ENCODE measurements at regions not wholly inside any gene's neighbourhood (a gene's known extent, or its start where the extent isn't known, plus 50 kb on each side); places are given as distances from the start of the nearest gene placed in this dataset.
"Not testable (repeated sequence)": the region's sequence is repeated elsewhere in the genome, so short reads cannot be mapped to it uniquely, and the experiment has no call there.

GRCh38 chr5:87211676-87212075 lies 56.0 kb upstream of the RASA1 start:
- no peak overlapping the region for H3K27ac ChIP-seq (ENCODE audit: control insufficient read depth, insufficient read depth, low read length)

DNA sequence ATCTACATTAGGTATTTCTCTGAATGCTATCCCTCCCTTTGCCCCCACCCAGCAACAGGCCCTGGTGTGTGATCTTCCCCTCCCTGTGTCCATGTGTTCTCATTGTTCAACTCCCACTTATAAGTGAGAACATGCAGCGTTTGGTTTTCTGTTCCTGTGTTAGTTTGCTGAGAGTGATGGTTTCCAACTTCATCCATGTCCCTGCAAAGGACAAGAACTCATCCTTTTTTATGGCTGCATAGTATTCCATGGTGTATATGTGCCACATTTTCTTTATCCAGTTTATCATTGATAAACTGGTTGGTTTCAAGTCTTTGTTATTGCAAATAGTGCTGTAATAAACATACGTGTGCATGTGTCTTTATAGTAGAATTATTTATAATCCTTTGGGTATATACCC lies 55.5 kb upstream of the RASA1 start:
- H2AFZ ChIP-seq (ENCODE audit: control insufficient read depth, low read length); H3K9ac ChIP-seq (ENCODE audit: control insufficient read depth, extremely low read depth, insufficient read depth, low read length); H3K4me2 ChIP-seq (ENCODE audit: control insufficient read depth, extremely low read depth, insufficient read depth, low read depth, low read length); H3K79me2 ChIP-seq (ENCODE audit: control insufficient read depth, insufficient read depth, low read length); H3K9me3 ChIP-seq (ENCODE audit: control insufficient read depth, low read depth, low read length); H3K27me3 ChIP-seq (ENCODE audit: control insufficient read depth, extremely low read depth, insufficient read depth, low read length); H3K36me3 ChIP-seq (ENCODE audit: control insufficient read depth in 2 of 2, extremely low read depth in 1 of 2, insufficient read depth in 2 of 2, low read length in 2 of 2); H3K9me1 ChIP-seq (ENCODE audit: control insufficient read depth, extremely low read depth, insufficient read depth, low read length); FAIRE-seq; H3K27ac ChIP-seq (ENCODE audit: control insufficient read depth, insufficient read depth, low read length); DNase-seq (ENCODE audit: low read depth, low spot score); dilution Hi-C loops (cut with MboI; ENCODE audit: extremely low pct_ligation_motif_present, low sequenced_read_pairs); H3K4me3 ChIP-seq (ENCODE audit: control insufficient read depth in 2 of 3, extremely low read depth in 1 of 3, insufficient read depth in 2 of 3, low read depth in 1 of 3, low read length in 3 of 3); H4K20me1 ChIP-seq (ENCODE audit: control insufficient read depth, extremely low read depth, insufficient read depth, low read length): not testable (repeated sequence)
- H3K4me1 ChIP-seq (ENCODE audit: control insufficient read depth, extremely low read depth, insufficient read depth, low read length) = peaks cover 16% of the 10 kb centered on the region

More at GRCh38 chr5:87211676-87212075, 56.0 kb upstream of the RASA1 start:
- no peaks in the 10 kb centered on the region for H4K20me1 ChIP-seq (ENCODE audit: control insufficient read depth, extremely low read depth, insufficient read depth, low read length)
- no peaks in the 10 kb centered on the region for H3K36me3 ChIP-seq (ENCODE audit: control insufficient read depth in 2 of 2, extremely low read depth in 1 of 2, insufficient read depth in 2 of 2, low read length in 2 of 2)
- TF ChIP-seq CTCF (optimal IDR thresholded peaks at IDR 0.05 in 1 of 3, IDR thresholded peaks at IDR 0.05 in 1 of 3, conservative IDR thresholded peaks at IDR 0.05 in 1 of 3; ENCODE audit: extremely low read depth in 1 of 3, insufficient read depth in 2 of 3, low read length in 3 of 3) = no peak
- TF ChIP-seq EZH2 (IDR thresholded peaks at IDR 0.05; ENCODE audit: low read length) = no peak
- no peak overlapping the region for H2AFZ ChIP-seq (ENCODE audit: control insufficient read depth, low read length)
- peaks cover 16% of the 10 kb centered on the region for H3K4me1 ChIP-seq (ENCODE audit: control insufficient read depth, extremely low read depth, insufficient read depth, low read length)
- no peaks in the 10 kb centered on the region for H3K27me3 ChIP-seq (ENCODE audit: control insufficient read depth, extremely low read depth, insufficient read depth, low read length)
- FAIRE-seq = no peak
- dilution Hi-C loops (cut with MboI; ENCODE audit: extremely low pct_ligation_motif_present, low sequenced_read_pairs) = no loop called here
- no peak for DNase-seq (ENCODE audit: low read depth, low spot score)
- H3K9me3 ChIP-seq (ENCODE audit: control insufficient read depth, low read depth, low read length) = no peaks in the 10 kb centered on the region
- no peaks in the 10 kb centered on the region for H3K9me1 ChIP-seq (ENCODE audit: control insufficient read depth, extremely low read depth, insufficient read depth, low read length)
- H3K79me2 ChIP-seq (ENCODE audit: control insufficient read depth, insufficient read depth, low read length) = no peaks in the 10 kb centered on the region
- no peak overlapping the region for H3K9ac ChIP-seq (ENCODE audit: control insufficient read depth, extremely low read depth, insufficient read depth, low read length)
- H3K4me3 ChIP-seq (ENCODE audit: control insufficient read depth in 2 of 3, extremely low read depth in 1 of 3, insufficient read depth in 2 of 3, low read depth in 1 of 3, low read length in 3 of 3) = no peak overlapping the region
- H3K4me2 ChIP-seq (ENCODE audit: control insufficient read depth, extremely low read depth, insufficient read depth, low read depth, low read length) = no peak overlapping the region

GRCh38 chr5:87217480-87217879 lies 50.2 kb upstream of the RASA1 start:
- H3K36me3 ChIP-seq (ENCODE audit: control insufficient read depth in 2 of 2, extremely low read depth in 1 of 2, insufficient read depth in 2 of 2, low read length in 2 of 2); dilution Hi-C loops (cut with MboI; ENCODE audit: extremely low pct_ligation_motif_present, low sequenced_read_pairs); H3K9ac ChIP-seq (ENCODE audit: control insufficient read depth, extremely low read depth, insufficient read depth, low read length); H3K27ac ChIP-seq (ENCODE audit: control insufficient read depth, insufficient read depth, low read length); FAIRE-seq; H3K27me3 ChIP-seq (ENCODE audit: control insufficient read depth, extremely low read depth, insufficient read depth, low read length); H4K20me1 ChIP-seq (ENCODE audit: control insufficient read depth, extremely low read depth, insufficient read depth, low read length); H3K4me3 ChIP-seq (ENCODE audit: control insufficient read depth in 2 of 3, extremely low read depth in 1 of 3, insufficient read depth in 2 of 3, low read depth in 1 of 3, low read length in 3 of 3); H3K79me2 ChIP-seq (ENCODE audit: control insufficient read depth, insufficient read depth, low read length); H3K9me1 ChIP-seq (ENCODE audit: control insufficient read depth, extremely low read depth, insufficient read depth, low read length); DNase-seq (ENCODE audit: low read depth, low spot score); H2AFZ ChIP-seq (ENCODE audit: control insufficient read depth, low read length); H3K4me2 ChIP-seq (ENCODE audit: control insufficient read depth, extremely low read depth, insufficient read depth, low read depth, low read length); H3K9me3 ChIP-seq (ENCODE audit: control insufficient read depth, low read depth, low read length); H3K4me1 ChIP-seq (ENCODE audit: control insufficient read depth, extremely low read depth, insufficient read depth, low read length): not testable (repeated sequence)

Small RNAs in the stretch of these regions (small RNA-seq; reads per million reads assigned to genes)
- gene MIR4280 (ENCODE audit: insufficient read length in 3 of 3, low read depth in 3 of 3, low replicate concordance in 1 of 3) = 0 reads per million in 3 experiments
- 0 reads per million in 3 experiments for gene RN7SKP34 (ENCODE audit: insufficient read length in 3 of 3, low read depth in 3 of 3, low replicate concordance in 1 of 3)
